Omental fat pad (tissue), 3 donors: ENCODE measurements at regions not wholly inside any gene's neighbourhood (a gene's known extent, or its start where the extent isn't known, plus 50 kb on each side); places are given as distances from the start of the nearest gene placed in this dataset.

Experiments
- ATAC-seq: fragments of 150-250 bp; one replicate; pipeline ENCODE4 v1.9.1; 2016; ENCODE audit warnings: mild to moderate bottlenecking, moderate library complexity; ENCODE audit not compliant: low FRiP score
- DNase-seq: peaks from one replicate; pipeline ENCODE4 v3.0.0-alpha.2; 2019; ENCODE audit warnings: low spot score
- TF ChIP-seq, protein P1 (sequence below), 3 donors: fragments of 450-650 bp; IDR thresholded peaks; one replicate each; pipeline ENCODE4 v1.5.1; 2016 to 2017; ENCODE audit warnings: antibody characterized with exemption in 3 of 3, mild to moderate bottlenecking in 3 of 3, moderate library complexity in 2 of 3

- DNase-seq (no peak), ATAC-seq (no peak)
- TF ChIP-seq, protein P1, sequence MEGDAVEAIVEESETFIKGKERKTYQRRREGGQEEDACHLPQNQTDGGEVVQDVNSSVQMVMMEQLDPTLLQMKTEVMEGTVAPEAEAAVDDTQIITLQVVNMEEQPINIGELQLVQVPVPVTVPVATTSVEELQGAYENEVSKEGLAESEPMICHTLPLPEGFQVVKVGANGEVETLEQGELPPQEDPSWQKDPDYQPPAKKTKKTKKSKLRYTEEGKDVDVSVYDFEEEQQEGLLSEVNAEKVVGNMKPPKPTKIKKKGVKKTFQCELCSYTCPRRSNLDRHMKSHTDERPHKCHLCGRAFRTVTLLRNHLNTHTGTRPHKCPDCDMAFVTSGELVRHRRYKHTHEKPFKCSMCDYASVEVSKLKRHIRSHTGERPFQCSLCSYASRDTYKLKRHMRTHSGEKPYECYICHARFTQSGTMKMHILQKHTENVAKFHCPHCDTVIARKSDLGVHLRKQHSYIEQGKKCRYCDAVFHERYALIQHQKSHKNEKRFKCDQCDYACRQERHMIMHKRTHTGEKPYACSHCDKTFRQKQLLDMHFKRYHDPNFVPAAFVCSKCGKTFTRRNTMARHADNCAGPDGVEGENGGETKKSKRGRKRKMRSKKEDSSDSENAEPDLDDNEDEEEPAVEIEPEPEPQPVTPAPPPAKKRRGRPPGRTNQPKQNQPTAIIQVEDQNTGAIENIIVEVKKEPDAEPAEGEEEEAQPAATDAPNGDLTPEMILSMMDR (IDR thresholded peaks at IDR 0.05), result no peak
Measured at GRCh38 chr1:29803486-29803885, 567.2 kb downstream of the PTPRU start.

GRCh38 chr1:29802181-29803068, 566.1 kb downstream of the PTPRU start:
- TF ChIP-seq, protein P1 (IDR thresholded peaks at IDR 0.05), result no peak
- ATAC-seq (no peak), DNase-seq (no peak)

DNA sequence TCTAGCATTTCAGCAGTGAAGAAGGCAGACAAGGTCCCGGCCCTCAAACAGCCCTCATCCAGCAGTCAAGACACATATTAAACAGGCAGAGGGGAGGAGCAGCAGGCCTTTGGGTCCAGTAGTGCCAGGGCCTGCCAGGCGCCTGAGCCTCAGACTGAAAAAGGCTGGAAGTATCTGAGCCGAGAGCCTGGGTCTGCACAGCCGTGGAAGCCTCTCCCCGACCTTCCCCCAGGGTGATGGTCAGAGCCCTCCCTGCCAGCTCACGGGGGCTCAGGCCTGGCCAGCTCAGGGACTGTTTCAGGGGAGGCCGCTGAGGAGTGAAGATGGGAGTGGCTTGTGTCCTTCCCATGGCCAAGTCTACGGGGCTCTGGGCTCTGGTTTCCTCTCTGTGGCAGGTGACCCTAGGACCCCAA, 565.2 kb downstream of the PTPRU start:
- TF ChIP-seq, protein P1 (IDR thresholded peaks at IDR 0.05), result no peak
- no peak for DNase-seq
- no peak for ATAC-seq

- TF ChIP-seq, protein P1 (IDR thresholded peaks at IDR 0.05), result no peak
- DNase-seq, result no peak
- no peak for ATAC-seq
Measured at GRCh38 chr1:29801003-29801402, 564.7 kb downstream of the PTPRU start.

GRCh38 chr1:29800522-29800956, 564.2 kb downstream of the PTPRU start:
- TF ChIP-seq, protein P1 (IDR thresholded peaks at IDR 0.05), result no peak
- no peak for DNase-seq
- no peak for ATAC-seq

GRCh38 chr1:29800120-29800519, 563.8 kb downstream of the PTPRU start:
- DNase-seq, result no peak
- TF ChIP-seq, protein P1 (IDR thresholded peaks at IDR 0.05), result no peak
- ATAC-seq, result no peak
